Right lobe of liver (tissue), 6 donors: ENCODE measurements at regions not wholly inside any gene's neighbourhood (a gene's known extent, or its start where the extent isn't known, plus 50 kb on each side); places are given as distances from the start of the nearest gene placed in this dataset.

Source experiments
- ATAC-seq, 4 donors: fragments of 200-7000 bp; cut with Tn5 transposase; one replicate each; pipeline ENCODE4 v1.9.1; 2020; ENCODE audit warnings: mild to moderate bottlenecking in 4 of 4, moderate library complexity in 4 of 4
- DNase-seq, 3 donors: peaks; one replicate each; pipeline ENCODE4 v3.0.0-alpha.2; 2020
- H3K27ac ChIP-seq, 3 donors: fragments of 200-600 bp; one replicate each; pipeline ENCODE4 v1.8.0; 2022
- H3K27me3 ChIP-seq, 2 donors: fragments of 200-600 bp; one replicate each; pipeline ENCODE4 v1.8.0; 2022
- H3K36me3 ChIP-seq, 4 donors: fragments of 200-600 bp; sonication (generic) in 1 of 4; one replicate each; pipeline versions ENCODE4 v1.5.1 to v1.8.0; 2017 to 2022; ENCODE audit warnings: control low read depth in 1 of 4
- H3K4me1 ChIP-seq, 4 donors: fragments of 200-600 bp; sonication (generic) in 1 of 4; one replicate each; pipeline versions ENCODE4 v1.5.1 to v1.8.0; 2017 to 2022; ENCODE audit warnings: control low read depth in 1 of 4
- H3K4me3 ChIP-seq, 3 donors: fragments of 200-600 bp; one replicate each; pipeline ENCODE4 v1.8.0; 2022
- H3K9me3 ChIP-seq, 4 donors: fragments of 200-600 bp; sonication (generic) in 1 of 4; one replicate each; pipeline versions ENCODE4 v1.5.1 to v1.8.0; 2017 to 2022; ENCODE audit warnings: control low read depth in 1 of 4
- POLR2A ChIP-seq: fragments of 450-650 bp; IDR thresholded peaks from one replicate; pipeline ENCODE4 v1.6.1; 2017; ENCODE audit warnings: antibody characterized with exemption, mild to moderate bottlenecking
- WGBS: methylation state at CpG from one replicate; pipeline ENCODE4 v1.1.6; 2018; ENCODE audit warnings: low coverage, low lambda C conversion rate; ENCODE audit not compliant: insufficient coverage; ENCODE audit errors: missing lambda C conversion rate; 5-methylcytosine and 5-hydroxymethylcytosine counted together
- intact Hi-C, 2 donors: fragments of 100-400 bp; cut with DNase I; formaldehyde crosslinking; loops; one replicate each; pipeline versions ENCODE4 v1.11.2 to v1.14.1; 2022
- TF ChIP-seq, protein P1 (sequence below), 4 donors: fragments of 200-600 bp in 3 of 4; fragments of 450-650 bp in 1 of 4; IDR thresholded peaks; one replicate each; pipeline versions ENCODE4 v1.5.1 to v1.8.0; 2016 to 2022; ENCODE audit warnings: antibody characterized with exemption in 4 of 4, mild to moderate bottlenecking in 2 of 4
- donor health status: DM: no; HTN: yes; CAD: no.
- donor health status: DM: no; HTN: no; CAD: no.
- donor health status: DM: no; HTN: no; CAD: no.
- donor health status: DM: no; HTN: yes; CAD: no.
- donor health status: DM: no; HTN: yes; CAD: no.

GRCh38 chr3:21062831-21063294 is 688.1 kb downstream of the ZNF385D start:
- no peak overlapping the region for H3K4me3 ChIP-seq
- TF ChIP-seq, protein P1, sequence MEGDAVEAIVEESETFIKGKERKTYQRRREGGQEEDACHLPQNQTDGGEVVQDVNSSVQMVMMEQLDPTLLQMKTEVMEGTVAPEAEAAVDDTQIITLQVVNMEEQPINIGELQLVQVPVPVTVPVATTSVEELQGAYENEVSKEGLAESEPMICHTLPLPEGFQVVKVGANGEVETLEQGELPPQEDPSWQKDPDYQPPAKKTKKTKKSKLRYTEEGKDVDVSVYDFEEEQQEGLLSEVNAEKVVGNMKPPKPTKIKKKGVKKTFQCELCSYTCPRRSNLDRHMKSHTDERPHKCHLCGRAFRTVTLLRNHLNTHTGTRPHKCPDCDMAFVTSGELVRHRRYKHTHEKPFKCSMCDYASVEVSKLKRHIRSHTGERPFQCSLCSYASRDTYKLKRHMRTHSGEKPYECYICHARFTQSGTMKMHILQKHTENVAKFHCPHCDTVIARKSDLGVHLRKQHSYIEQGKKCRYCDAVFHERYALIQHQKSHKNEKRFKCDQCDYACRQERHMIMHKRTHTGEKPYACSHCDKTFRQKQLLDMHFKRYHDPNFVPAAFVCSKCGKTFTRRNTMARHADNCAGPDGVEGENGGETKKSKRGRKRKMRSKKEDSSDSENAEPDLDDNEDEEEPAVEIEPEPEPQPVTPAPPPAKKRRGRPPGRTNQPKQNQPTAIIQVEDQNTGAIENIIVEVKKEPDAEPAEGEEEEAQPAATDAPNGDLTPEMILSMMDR (IDR thresholded peaks at IDR 0.05), result no peak
- TF ChIP-seq POLR2A, result no peak
- no peak for DNase-seq
- no peak overlapping the region for H3K27ac ChIP-seq
- intact Hi-C loops, result no loop called here
- H3K9me3 ChIP-seq, result no peaks in the 10 kb centered on the region
- ATAC-seq, result no peak
- H3K4me1 ChIP-seq, result no peaks in the 10 kb centered on the region
- H3K36me3 ChIP-seq, result no peaks in the 10 kb centered on the region
- H3K27me3 ChIP-seq, result no peaks in the 10 kb centered on the region
- WGBS, result 21% methylated on average over 4 of the region's 4 CpGs

GRCh38 chr3:21059404-21059803 is 691.6 kb downstream of the ZNF385D start:
- no peaks in the 10 kb centered on the region for H3K9me3 ChIP-seq
- TF ChIP-seq, protein P1 (IDR thresholded peaks at IDR 0.05), result no peak
- no peaks in the 10 kb centered on the region for H3K27me3 ChIP-seq
- 28% methylated on average over 3 of the region's 3 CpGs for WGBS
- DNase-seq (no peak), ATAC-seq (no peak)
- no peak overlapping the region for H3K4me3 ChIP-seq
- intact Hi-C loops, result no loop called here
- H3K4me1 ChIP-seq, result no peaks in the 10 kb centered on the region
- no peaks in the 10 kb centered on the region for H3K36me3 ChIP-seq
- no peak overlapping the region for H3K27ac ChIP-seq

GRCh38 chr3:21056293-21056692 is 694.7 kb downstream of the ZNF385D start:
- Histone ChIP-seq H3K27me3 (no peaks in the 10 kb centered on the region), H3K4me1 (no peaks in the 10 kb centered on the region), H3K36me3 (no peaks in the 10 kb centered on the region), H3K4me3 (no peak overlapping the region), H3K27ac (no peak overlapping the region), H3K9me3 (no peaks in the 10 kb centered on the region)
- 25% methylated on average over 1 of the region's 1 CpG for WGBS
- TF ChIP-seq, protein P1 (IDR thresholded peaks at IDR 0.05), result no peak
- no peak for TF ChIP-seq POLR2A
- intact Hi-C loops, result no loop called here
- ATAC-seq, result no peak
- DNase-seq, result no peak

DNA sequence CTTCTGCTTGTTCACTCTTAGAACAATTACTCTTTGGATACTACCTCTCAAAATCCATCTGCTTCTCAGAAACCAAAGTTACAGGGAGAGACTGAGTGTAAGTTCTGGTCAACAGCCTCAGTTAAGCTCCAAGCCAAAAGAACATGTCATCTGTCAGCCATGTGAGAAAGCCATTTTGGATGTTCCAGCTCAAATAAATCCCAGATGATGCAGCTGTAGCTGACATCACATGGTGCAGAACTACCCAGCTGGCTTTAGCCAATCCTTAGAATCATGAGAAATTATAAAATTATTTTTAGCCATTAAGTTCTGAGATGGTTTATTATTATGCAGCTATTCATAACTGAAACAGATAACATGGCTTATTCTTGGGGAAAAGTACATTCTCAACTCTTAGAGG is 696.0 kb downstream of the ZNF385D start:
- intact Hi-C loops, result no loop called here
- no peak overlapping the region for H3K4me3 ChIP-seq
- no peak for DNase-seq
- no peaks in the 10 kb centered on the region for H3K4me1 ChIP-seq
- H3K36me3 ChIP-seq, result no peaks in the 10 kb centered on the region
- H3K27ac ChIP-seq, result no peak overlapping the region
- no peak for TF ChIP-seq POLR2A
- TF ChIP-seq, protein P1 (IDR thresholded peaks at IDR 0.05), result no peak
- no peaks in the 10 kb centered on the region for H3K9me3 ChIP-seq
- no peaks in the 10 kb centered on the region for H3K27me3 ChIP-seq
- ATAC-seq, result no peak

GRCh38 chr3:21054064-21054463 is 696.9 kb downstream of the ZNF385D start:
- no peaks in the 10 kb centered on the region for H3K27me3 ChIP-seq
- TF ChIP-seq, protein P1 (IDR thresholded peaks at IDR 0.05), result no peak
- no peak for TF ChIP-seq POLR2A
- ATAC-seq (no peak), DNase-seq (no peak)
- H3K9me3 ChIP-seq, result no peaks in the 10 kb centered on the region
- H3K4me3 ChIP-seq, result no peak overlapping the region
- no peak overlapping the region for H3K27ac ChIP-seq
- 67% methylated on average over 3 of the region's 3 CpGs for WGBS
- intact Hi-C loops, result no loop called here
- H3K36me3 ChIP-seq, result no peaks in the 10 kb centered on the region
- H3K4me1 ChIP-seq, result no peaks in the 10 kb centered on the region
